Ovary (tissue), 3 donors: ENCODE measurements at regions not wholly inside any gene's neighbourhood (a gene's known extent, or its start where the extent isn't known, plus 50 kb on each side); places are given as distances from the start of the nearest gene placed in this dataset.

Experiments used
- CTCF ChIP-seq, 3 donors: fragments of 450-650 bp in 2 of 3; fragments of 200-600 bp in 1 of 3; IDR thresholded peaks; one replicate each; pipeline versions ENCODE4 v1.5.1 to v1.8.0; 2016 to 2022; ENCODE audit warnings: antibody characterized with exemption in 3 of 3, mild to moderate bottlenecking in 1 of 3
- POLR2A ChIP-seq: fragments of 450-650 bp; IDR thresholded peaks from one replicate; pipeline ENCODE4 v1.6.1; 2017; ENCODE audit warnings: antibody characterized with exemption, mild to moderate bottlenecking, moderate library complexity
- donor health status: DM: no; HTN: no; CAD: no.

GRCh38 chr14:65993103-65993502 lies 493.1 kb upstream of the CCDC196 start:
- TF ChIP-seq CTCF (IDR thresholded peaks at IDR 0.05) = no peak
- TF ChIP-seq POLR2A = no peak
